HCT116 (cell line): ENCODE measurements at regions not wholly inside any gene's neighbourhood (a gene's known extent, or its start where the extent isn't known, plus 50 kb on each side); places are given as distances from the start of the nearest gene placed in this dataset.

Experiments used
- ATAC-seq: fragments of 200-7000 bp; cut with Tn5 transposase; 2 replicates; pipeline ENCODE4 v1.9.1; 2020; ENCODE audit warnings: mild to moderate bottlenecking, moderate library complexity
- BruUV-seq: library from RNA; stranded (reverse); fragments of 400-500 nt; replicated peaks from 2 replicates; lab custom pipeline; 2021; lab: Mats Ljungman, UMichigan
- CTCF ChIA-PET: fragments of 300-600 bp; sonication (Branson Sonifier 250); formaldehyde crosslinking; loops from one replicate; lab custom pipeline; 2021; ENCODE audit warnings: antibody characterized with exemption; lab: Charles Lee
- POLR2A ChIA-PET: fragments of 300-600, 350-600 bp; sonication (Branson Sonifier 250); formaldehyde crosslinking; loops from one replicate; lab custom pipeline; 2021; ENCODE audit warnings: antibody characterized with exemption; lab: Charles Lee
- RAD21 ChIA-PET, 2 experiments: fragments of 300-600 bp; sonication (Branson Sonifier 250); formaldehyde crosslinking; loops; one replicate each; lab custom pipeline; 2023; ENCODE audit warnings: low total read pairs in 2 of 2; ENCODE audit not compliant: uncharacterized antibody in 2 of 2, unreplicated experiment in 2 of 2, low non-redundant PET in 1 of 2; lab: Charles Lee
- DNase-seq: peaks from one replicate; pipeline ENCODE4 v3.0.0-alpha.2; 2010; ENCODE audit warnings: low read depth, low spot score
- H2AFZ ChIP-seq: fragments of 200-600 bp; shearing (Covaris generic), sonication (generic); 2 replicates; pipeline ENCODE4 v1.6.1; 2017; ENCODE audit warnings: low read depth, mixed run types, mixed read lengths, antibody characterized with exemption, low read length; ENCODE audit not compliant: poor library complexity, severe bottlenecking
- H3K27ac ChIP-seq: 2 replicates; pipeline ENCODE4 v1.5.1; 2012; ENCODE audit warnings: low read depth, low read length
- H3K27me3 ChIP-seq: fragments of 200-600 bp; sonication (generic); 2 replicates; pipeline ENCODE4 v1.6.1; 2016; ENCODE audit warnings: mixed run types, low read length, mixed read lengths; ENCODE audit not compliant: insufficient read depth
- H3K36me3 ChIP-seq, 2 experiments: fragments of 200-500 bp in 1 of 2; fragments of 200-600 bp in 1 of 2; sonication (Bioruptor generic) in 1 of 2; sonication (generic) in 1 of 2; 2 replicates each; pipeline versions ENCODE4 v1.5.1 to v1.6.1; 2014 to 2016; ENCODE audit warnings: low read length in 2 of 2, inconsistent platforms in 1 of 2, mixed read lengths in 1 of 2, mixed run types in 1 of 2; ENCODE audit not compliant: insufficient read depth in 2 of 2, control insufficient read depth in 1 of 2
- H3K4me1 ChIP-seq, 2 experiments: fragments of 200-600 bp in 1 of 2; sonication (generic) in 1 of 2; 2 replicates each; pipeline versions ENCODE4 v1.5.1 to v1.6.1; 2012 to 2017; ENCODE audit warnings: low read length in 2 of 2, inconsistent platforms in 1 of 2, mild to moderate bottlenecking in 1 of 2, mixed read lengths in 1 of 2, mixed run types in 1 of 2, moderate library complexity in 1 of 2; ENCODE audit not compliant: insufficient read depth in 2 of 2, control insufficient read depth in 1 of 2
- H3K4me2 ChIP-seq: fragments of 200-600 bp; sonication (generic); 2 replicates; pipeline ENCODE4 v1.6.1; 2017; ENCODE audit warnings: mixed run types, low read length, mixed read lengths
- H3K4me3 ChIP-seq, 2 experiments: fragments of 200-600 bp in 1 of 2; sonication (generic) in 1 of 2; replicated peaks in 1 of 2; 2 replicates each; pipeline ENCODE4 v1.5.1; 2011 to 2016; ENCODE audit warnings: low read length in 2 of 2, control low read depth in 1 of 2, low read depth in 1 of 2, mild to moderate bottlenecking in 1 of 2, mixed read lengths in 1 of 2, mixed run types in 1 of 2
- H3K79me2 ChIP-seq: fragments of 200-600 bp; sonication (generic); 2 replicates; pipeline ENCODE4 v1.6.1; 2017; ENCODE audit warnings: mild to moderate bottlenecking, mixed run types, low read length, moderate library complexity, mixed read lengths; ENCODE audit not compliant: insufficient read depth
- H3K9ac ChIP-seq: fragments of 200-600 bp; sonication (generic); 2 replicates; pipeline ENCODE4 v1.6.1; 2016; ENCODE audit warnings: low read length, mixed read lengths
- H3K9me2 ChIP-seq: fragments of 200-600 bp; sonication (generic), shearing (Covaris generic); 2 replicates; pipeline ENCODE4 v1.6.1; 2017; ENCODE audit warnings: mixed run types, mild to moderate bottlenecking, moderate library complexity; ENCODE audit not compliant: insufficient read depth
- H3K9me3 ChIP-seq, 2 experiments: fragments of 200-500 bp in 1 of 2; fragments of 200-600 bp in 1 of 2; sonication (Bioruptor generic) in 1 of 2; sonication (generic) in 1 of 2; 2 replicates each; pipeline ENCODE4 v1.6.1; 2014 to 2017; ENCODE audit warnings: low read length in 2 of 2, mixed read lengths in 2 of 2, inconsistent platforms in 1 of 2, low read depth in 1 of 2, mild to moderate bottlenecking in 1 of 2, mixed run types in 1 of 2, moderate library complexity in 1 of 2; ENCODE audit not compliant: control insufficient read depth in 1 of 2, insufficient read depth in 1 of 2
- H4K20me1 ChIP-seq: fragments of 200-600 bp; sonication (generic), shearing (Covaris generic); 2 replicates; pipeline ENCODE4 v1.6.1; 2017; ENCODE audit warnings: mixed run types, mild to moderate bottlenecking, moderate library complexity; ENCODE audit not compliant: insufficient read depth
- CBX3 ChIP-seq: IDR thresholded peaks from 2 replicates; pipeline ENCODE4 v1.6.1; 2012; ENCODE audit warnings: low read depth
- EGR1 ChIP-seq: IDR thresholded peaks from 2 replicates; pipeline ENCODE4 v1.6.1; 2012; ENCODE audit warnings: low read depth
- EZH2 ChIP-seq: fragments of 200-600 bp; sonication (generic); IDR thresholded peaks from 2 replicates; pipeline ENCODE4 v1.6.1; 2017; ENCODE audit warnings: antibody characterized with exemption, mixed run types
- MAX ChIP-seq: IDR thresholded peaks from 2 replicates; pipeline ENCODE4 v1.6.1; 2012
- RAD21 ChIP-seq: IDR thresholded peaks from 2 replicates; pipeline ENCODE4 v1.6.1; 2012; ENCODE audit warnings: low read depth, mild to moderate bottlenecking
- SIN3A ChIP-seq: IDR thresholded peaks from 2 replicates; pipeline ENCODE4 v1.6.1; 2012; ENCODE audit warnings: low read depth
- ZFX ChIP-seq: fragments of 450-650 bp; IDR thresholded peaks from 2 replicates; pipeline ENCODE4 v1.6.1; 2017
- intact Hi-C: fragments of 100-400 bp; cut with micrococcal nuclease; formaldehyde crosslinking; loops from 2 replicates; pipeline ENCODE4 v1.10.0; 2022

- TF ChIP-seq CBX3, result no peak
- no peak for TF ChIP-seq EGR1
- TF ChIP-seq RAD21, result no peak
- no peak for TF ChIP-seq SIN3A
Observed at GRCh38 chr6:170043881-170044790, 246.7 kb downstream of the DLL1 start (continued).

DNA sequence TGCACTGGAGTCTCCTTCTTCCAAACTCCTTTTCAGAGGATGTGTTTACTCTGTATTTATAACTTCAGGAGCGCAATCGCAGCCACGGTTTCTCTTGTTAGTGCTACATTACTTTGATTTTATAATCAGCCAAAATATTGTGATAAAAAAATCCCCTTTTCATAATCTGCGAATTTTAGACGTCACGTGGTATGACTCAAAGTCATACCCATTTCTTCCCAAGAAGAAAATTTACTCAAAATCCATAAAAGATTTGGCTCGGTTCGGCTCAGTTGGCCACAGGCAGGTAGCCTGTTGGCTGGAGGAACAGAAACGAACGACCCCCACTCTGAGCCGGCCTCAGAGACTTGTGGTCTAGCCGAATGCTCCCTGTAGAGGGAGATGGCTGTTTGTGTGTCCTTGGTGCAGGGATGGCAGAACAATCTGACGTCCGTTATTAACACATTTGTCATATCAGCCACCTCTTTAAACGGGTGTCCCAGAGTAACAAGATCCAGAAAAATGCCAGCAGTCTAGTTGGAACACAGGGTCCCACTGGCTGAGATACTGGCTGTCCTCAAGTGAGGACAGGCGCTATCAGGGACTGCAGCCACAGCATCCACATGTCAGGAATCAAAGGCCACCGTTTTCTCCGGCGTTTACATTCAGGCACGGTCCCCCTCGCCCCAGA, 247.6 kb downstream of the DLL1 start:
- Histone ChIP-seq H4K20me1 (no peaks in the 10 kb centered on the region), H2AFZ (no peak overlapping the region), H3K4me3 (no peak overlapping the region), H3K9me3 (no peaks in the 10 kb centered on the region), H3K36me3 (no peaks in the 10 kb centered on the region), H3K9me2 (no peaks in the 10 kb centered on the region), H3K27me3 (no peaks in the 10 kb centered on the region), H3K79me2 (no peaks in the 10 kb centered on the region), H3K9ac (no peak overlapping the region), H3K4me1 (no peaks in the 10 kb centered on the region), H3K27ac (no peak overlapping the region), H3K4me2 (no peak overlapping the region)
- ATAC-seq (no peak), DNase-seq (no peak)
- POLR2A ChIA-PET, result no interaction called here
- RAD21 ChIA-PET, result no interaction called here
- TF ChIP-seq EZH2, result no peak
- no TSS peak for BruUV-seq
- intact Hi-C loops, result no loop called here
- CTCF ChIA-PET, result no interaction called here

DNA sequence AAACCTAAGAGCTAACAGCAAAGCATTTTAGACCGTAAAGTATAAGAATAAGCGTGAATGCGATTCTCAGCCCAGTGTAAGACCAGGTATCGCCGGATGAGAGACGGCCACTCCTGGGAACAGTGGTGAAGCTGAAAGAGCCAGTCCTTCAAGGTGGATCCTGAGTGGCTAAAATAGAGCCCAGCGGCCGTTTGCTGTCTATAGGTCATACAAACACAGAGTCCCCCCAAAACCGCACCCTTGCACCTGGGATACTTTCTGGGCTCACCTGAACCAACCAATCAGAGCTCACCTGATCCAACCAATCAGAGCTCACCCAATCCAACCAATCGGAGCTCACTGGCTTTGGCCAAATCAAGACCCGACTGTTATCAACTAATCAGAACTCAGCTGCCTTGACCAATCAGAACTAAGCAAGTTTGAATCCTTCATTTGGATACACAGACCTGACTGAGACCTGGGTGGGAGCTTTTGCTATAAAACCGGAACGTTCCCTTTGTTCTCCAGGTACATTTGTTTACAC, 248.2 kb downstream of the DLL1 start:
- H3K79me2 ChIP-seq, result no peaks in the 10 kb centered on the region
- DNase-seq, result no peak
- H3K4me1 ChIP-seq, result no peaks in the 10 kb centered on the region
- no peaks in the 10 kb centered on the region for H3K27me3 ChIP-seq
- no peak overlapping the region for H3K9ac ChIP-seq
- TF ChIP-seq ZFX, result no peak
- no peak for TF ChIP-seq MAX
- H2AFZ ChIP-seq, result no peak overlapping the region
- no peak for ATAC-seq
- intact Hi-C loops, result no loop called here
- no peak overlapping the region for H3K4me2 ChIP-seq
- no peaks in the 10 kb centered on the region for H3K36me3 ChIP-seq
- H4K20me1 ChIP-seq, result no peaks in the 10 kb centered on the region
- H3K9me2 ChIP-seq, result no peaks in the 10 kb centered on the region
- H3K4me3 ChIP-seq, result no peak overlapping the region
- ChIA-PET RAD21 (no interaction called here), POLR2A (no interaction called here), CTCF (no interaction called here)
- no peaks in the 10 kb centered on the region for H3K9me3 ChIP-seq
- no peak overlapping the region for H3K27ac ChIP-seq
- BruUV-seq, result no TSS peak
